ENCODE measurements at regions not wholly inside any gene's neighbourhood (a gene's known extent, or its start where the extent isn't known, plus 50 kb on each side); places are given as distances from the start of the nearest gene placed in this dataset.
"Not testable (repeated sequence)": the region's sequence is repeated elsewhere in the genome, so short reads cannot be mapped to it uniquely, and the experiment has no call there.

DNA sequence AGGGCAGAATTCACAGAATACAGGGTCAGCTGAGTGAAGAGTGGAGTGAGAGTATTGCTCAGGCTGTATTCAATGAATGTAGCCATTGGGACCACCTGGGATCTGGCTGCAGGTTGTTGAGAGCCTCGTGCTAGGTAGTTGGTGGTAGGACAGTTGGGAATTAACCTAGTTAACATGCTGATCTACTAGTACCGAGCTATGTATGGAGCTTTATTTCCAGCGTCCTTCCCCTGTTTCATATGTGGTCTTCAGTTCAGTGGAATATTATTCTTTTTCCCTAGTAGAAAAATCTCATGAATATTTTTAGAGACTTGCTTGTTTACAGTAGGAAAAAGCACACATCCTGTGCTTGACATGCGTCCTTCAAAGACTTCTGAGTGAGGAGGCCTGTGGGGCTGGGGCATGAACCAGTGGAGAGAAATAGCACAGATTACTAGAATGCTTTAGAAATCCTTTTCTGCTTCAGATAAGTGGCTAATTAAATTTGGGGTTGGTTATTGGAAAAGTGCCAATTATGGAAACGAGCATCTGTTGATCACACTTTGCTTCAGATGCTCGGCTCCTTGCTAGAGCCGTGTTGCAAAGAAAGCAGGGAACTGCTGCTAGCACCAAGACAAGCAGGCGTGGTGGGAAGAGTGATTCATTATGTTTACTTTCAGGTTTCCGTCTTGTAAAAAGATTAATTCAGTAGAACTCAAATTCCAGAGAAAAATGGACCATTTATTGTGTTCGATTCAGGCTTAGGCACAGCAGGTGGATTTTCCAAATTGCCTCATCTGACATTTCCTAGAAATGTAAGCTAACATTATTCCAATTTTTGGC lies 53.6 kb downstream of the ARF6 start:
- DNase-seq, result peak; percentile 6

DNA sequence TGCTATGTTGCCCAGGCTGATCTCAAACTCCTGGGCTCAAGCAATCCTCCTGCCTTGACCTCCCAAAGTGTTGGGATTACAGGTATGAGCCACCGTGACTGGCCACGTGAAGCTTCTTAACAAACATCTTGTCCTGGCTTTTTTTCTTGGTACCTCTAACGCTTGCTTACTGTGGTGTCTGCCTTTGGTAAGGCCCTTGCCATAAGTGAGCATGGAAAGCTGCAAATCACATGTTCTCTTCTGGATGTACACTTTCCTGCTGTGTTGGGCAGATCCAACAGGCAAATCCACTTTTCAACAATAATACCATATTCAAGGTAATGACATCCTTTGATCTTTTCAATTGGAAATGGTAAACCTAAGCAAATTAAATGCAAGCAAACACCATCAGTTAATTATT lies 54.6 kb downstream of the ARF6 start:
- DNase-seq, result no peak

DNA sequence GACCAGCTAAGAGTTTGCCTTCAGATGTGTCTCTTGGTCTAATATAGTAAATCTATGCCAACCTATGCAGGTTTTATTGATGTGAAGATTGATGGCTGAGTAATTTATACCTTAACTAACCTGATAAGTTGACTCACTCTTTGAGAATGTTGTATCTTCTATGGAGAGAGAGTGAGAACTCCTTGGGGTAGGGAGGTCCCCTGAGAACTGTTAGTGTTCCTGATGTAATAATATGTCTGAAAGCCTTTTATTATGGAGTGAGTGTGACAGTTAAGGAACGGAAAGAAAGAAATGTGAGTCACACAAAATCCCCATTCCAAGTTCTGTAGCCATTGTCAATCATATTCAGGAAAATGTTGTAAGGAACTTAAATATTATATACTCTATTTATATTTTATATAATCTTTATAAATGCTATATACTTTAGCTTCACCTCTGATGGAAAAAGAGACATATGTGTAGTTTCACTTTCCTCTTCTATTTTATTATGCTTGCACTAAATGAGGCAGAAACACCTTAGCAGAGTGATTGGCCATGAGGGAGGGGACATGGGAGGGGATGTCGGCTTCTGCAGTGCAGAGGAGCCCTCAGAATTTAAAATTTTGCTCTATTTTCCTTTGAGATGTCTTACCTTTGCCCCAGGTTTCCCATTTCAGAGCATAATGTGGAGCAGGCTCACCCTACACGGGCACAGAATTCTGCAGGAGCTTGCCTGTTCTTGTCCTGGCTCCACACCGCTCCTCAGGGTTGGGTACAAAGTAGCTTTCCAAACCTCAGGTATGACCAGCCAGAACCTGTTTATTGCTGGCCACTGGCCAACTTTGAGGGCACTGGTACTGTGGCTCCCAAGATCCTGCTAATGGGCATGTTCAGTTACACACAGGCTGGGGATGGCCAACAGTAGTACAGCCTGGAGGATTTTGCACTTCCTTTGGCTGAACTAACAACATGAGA lies 57.7 kb downstream of the ARF6 start:
- DNase-seq, result no peak

DNA sequence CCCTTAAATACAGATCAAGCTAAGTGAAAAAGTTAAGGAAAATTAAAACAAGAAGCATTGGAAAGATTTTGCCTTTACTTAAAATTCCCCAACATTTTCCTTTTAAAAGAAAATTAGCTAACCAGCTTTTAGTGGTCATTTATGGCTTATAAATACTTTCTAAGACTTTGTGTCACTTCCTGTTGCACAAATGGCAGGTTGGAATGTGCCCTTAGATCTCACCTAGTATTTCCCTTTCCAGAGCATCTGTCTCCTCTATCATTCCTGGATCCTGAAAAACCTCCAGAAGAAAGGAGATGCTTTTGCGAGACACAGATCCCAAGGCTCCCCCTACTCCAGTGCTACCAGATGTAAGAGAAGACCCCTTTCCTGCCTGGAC lies 58.3 kb downstream of the ARF6 start:
- DNase-seq, result no peak

DNA sequence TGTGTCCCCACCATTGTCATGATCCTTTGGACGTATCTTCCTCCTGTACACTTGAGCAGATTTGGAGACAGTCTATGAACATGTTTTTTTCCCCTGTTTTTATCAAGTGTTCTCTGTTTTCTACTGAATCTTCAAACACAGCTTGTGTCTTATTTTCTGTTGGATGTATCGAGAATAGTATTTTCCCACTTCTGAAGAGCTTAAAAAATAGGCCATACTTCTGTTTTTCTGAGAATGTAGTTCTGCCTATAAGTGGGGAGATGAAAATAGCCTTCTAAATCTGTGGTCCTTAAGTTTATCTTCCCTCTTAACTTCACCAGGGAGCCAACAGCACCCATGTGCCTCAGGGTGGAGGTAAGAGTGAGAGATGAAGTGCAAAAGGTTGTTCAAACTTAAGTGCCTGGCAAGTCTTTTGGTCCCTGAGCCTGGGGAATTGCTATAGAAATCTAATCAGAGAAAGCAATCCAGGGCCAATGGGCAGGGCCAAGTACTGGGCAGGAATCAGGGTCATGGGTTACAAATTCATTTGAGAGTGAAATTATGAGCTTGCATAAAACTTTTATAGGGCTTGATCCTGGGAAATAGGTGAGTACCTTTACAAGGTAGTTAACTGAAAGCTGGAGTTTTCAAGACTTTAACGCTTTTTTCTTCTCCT lies 58.9 kb downstream of the ARF6 start:
- DNase-seq, result no peak

DNA sequence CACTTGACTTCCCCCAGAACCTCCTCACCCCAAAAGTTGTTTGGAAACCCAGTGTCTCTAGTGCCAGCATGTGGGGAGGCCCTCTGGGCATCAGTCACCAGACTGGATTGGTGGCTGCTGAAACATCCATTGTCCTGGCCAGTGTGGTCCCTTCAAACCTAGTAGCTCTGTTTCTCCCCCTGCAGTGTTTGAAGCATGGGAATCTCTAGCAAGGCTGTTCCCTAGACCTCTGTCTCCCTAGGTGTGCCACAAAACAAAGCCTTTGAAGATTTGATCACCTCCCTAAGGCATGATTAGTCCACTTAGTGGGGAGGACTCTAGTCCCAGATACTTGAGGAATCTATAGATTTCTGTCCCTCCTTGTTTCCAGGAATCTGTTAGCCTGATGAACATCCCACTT lies 60.3 kb downstream of the ARF6 start:
- no peak for DNase-seq

DNA sequence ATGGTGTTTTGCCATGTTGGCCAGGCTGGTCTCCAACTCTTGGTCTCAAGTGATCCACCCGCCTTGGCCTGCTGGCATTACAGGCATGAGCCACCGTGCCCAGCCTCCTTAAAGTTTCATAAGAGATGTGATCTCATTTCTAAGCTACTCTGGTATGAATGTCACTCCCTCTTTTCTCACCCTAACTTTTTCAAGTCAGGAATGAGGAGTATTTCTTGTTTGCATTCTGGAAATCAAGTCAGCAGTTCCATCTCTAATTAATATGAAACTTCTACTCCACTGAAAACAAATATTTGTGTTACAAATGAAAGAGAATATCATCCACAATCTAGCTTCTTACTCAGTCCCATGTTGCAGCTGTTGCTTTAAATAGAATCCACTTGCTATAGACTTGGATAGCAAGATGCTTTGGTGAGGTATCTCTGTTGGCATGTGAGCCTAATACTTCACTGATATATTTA lies 61.3 kb downstream of the ARF6 start:
- no peak for DNase-seq

DNA sequence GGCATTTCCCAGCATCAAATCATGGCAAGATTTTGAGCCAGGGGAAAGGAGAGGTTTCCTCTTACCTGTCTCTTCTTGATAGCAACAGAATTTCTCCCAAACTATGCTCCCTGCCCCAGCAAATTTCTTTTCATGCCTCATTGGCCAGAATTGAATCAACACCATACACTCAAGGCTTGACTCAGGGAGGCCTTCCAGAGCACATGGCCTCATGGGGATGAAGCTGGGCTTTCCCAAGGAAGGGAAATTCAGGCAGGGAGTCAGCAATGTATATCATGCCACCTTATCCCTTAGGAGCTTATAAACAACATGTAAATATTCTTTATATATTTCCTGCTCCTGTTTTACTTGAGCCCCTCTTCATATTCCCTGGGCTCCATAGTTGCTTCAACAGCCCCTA lies 62.1 kb downstream of the ARF6 start:
- DNase-seq, result no peak

DNA sequence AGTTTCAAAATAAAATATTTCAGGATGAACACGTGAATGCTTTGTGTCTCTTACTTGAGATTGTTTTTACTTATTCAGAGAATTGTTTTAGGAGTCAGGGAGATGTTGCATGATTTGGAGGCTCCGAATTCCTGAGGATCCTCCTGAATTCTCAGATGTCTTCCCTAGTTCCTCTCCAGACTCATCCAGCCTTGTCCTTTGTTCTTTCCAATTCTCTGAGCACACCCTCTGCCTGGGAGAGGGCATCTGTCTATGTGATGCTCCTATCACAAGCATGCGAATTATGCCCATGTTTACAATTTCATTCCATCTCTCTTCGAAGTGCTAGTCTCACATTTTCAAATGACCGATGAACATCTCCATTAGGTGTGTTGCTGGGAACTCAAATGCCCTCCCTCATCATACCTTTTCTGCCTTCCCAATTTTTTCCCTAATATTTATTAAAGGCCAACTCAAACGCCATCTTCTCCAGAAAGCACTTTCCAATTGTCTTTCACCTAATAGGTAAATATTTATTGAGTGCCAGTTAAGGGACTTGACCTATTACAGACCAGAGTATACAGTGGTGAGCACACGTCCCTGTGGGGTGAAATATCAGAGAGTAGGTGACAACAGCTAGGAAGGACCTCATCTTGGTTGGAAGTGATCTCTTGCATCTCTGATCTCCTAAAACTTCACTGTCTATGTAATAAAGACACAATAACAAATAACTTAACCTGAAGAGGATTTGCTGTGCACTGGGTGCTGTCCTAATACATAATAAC lies 64.4 kb downstream of the ARF6 start:
- DNase-seq, result no peak

DNA sequence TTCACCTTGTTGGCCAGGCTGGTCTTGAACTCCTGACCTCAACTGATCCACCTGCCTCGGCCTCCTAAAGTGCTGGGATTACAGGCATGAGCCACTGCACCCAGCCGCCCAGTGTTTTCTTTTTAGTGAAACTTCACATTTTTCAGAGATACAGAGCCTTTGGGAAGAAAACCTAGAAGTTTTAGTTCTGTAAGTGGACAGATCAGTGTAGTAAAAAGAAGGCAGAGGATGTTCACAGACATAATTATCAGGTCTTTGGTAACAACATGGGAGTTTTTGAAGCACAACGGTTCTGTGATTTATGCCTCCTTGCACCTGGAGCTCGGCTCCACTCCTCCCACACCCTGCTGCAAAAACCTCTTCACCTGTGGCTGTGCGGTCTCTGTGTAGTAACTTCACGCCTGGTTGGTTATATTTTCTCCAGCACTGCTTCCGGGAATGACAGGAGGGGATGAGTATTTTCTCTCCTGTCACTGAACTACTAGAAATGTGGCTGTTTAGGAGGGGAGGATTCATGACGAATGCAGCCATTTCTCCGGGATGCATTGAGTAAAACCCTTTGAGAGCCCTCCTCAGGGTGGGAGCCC lies 67.0 kb downstream of the ARF6 start:
- DNase-seq, result no peak

DNA sequence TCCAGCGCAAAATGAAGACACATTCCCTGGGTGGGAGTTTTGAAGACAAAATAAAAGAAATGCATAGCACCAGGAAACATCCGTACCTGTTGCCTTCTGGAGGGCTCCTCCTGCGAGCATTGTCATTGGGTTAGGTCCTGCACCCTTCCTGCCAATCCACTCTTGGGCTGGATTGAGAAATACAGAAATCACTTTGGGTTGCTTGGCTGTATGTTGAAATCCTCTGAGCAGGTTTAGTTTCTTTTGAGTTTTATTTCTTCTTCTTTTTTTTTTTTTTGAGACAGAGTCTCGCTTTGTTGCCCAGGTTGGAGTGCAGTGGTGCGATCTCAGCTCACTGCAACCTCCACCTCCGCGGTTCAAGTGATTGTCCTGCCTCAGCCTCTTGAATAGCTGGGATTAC lies 67.6 kb downstream of the ARF6 start:
- DNase-seq, result no peak

DNA sequence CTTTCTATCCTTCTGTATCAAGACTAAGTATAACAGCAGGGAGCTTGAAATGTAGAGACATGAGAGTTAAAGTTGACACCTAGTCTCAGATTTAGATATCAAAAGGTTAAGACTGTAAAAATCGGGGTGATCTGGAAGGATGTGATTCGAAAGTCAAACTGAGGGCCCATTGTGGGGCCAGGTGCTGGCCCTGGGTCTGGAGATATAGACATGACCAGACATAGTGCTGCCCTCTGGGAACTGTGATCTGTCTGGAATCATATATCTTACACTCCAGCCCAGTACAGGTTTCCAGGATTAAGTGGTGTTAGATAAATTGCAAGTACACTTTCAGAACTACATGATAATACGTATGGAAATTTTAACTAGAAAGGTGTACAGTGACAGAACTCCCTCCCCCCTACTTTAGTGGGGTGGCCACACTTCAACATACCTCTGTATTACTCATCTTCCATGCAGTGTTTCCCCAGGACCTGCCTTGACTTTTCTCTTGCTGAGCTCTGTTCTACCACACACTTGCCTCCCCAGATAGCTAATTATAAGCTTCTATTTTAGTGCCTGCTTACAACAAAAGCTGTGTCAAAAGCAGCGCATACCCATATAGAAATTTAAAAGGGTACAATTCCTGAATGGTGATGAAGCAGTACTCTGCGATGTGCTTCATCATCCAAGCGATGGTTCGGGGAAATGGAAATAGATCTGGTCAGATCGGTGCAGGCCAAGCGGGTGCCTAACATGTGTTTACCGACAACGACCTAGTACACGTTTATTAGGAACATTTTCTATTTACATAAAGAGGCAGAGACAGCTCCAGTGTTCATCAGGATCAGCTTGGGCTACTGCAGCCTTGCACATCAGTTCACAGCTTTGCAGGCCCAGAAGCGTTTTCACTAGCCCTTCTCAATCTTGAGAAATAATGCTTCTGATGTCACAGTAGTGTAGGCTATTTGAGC lies 68.7 kb downstream of the ARF6 start:
- no peak for DNase-seq

DNA sequence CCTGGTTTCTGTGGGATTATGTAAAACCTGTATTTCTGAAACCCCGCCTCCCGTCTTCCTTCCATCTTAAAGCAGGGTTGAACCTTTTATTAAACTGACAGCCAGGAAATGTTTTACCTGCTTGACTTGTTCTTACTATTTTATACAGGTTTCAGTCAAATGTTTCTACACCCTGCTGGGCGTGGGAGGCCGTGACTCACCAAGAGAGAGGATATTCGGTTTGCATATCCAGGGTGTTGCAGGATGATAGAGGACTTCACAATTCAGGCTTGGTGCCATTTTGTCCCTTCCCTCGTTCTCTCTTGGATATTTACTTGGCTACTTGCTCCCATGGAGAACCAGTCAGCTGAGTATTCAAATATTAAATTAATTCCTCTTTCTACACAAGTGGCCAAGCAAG lies 69.7 kb downstream of the ARF6 start:
- DNase-seq, result no peak

DNA sequence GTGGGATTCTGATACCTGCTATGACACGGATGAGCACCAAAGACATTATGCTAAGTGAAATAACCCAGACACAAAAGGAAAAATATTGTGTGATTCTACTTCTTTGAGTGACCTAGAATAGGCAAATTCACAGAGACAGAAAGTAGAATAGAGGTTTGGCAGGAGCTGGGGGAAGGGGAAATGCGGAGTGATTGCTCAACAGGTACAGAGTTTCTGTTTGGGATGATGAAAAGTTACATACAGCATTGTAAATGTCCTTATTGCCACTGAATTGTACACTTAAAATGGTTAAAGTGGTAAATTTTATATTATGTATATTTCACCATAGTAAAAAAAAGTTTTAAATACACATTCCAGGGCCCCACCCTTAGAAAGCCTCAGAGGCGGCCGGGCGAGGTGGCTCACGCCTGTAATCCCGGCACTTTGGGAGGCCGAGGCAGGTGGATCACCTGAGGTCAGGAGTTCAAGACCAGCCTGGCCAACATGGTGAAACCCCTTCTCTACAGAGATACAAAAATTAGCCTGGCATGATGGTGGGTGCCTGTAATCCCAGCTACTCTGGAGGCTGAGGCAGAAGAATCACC lies 72.3 kb downstream of the ARF6 start:
- DNase-seq, result not testable (repeated sequence)

DNA sequence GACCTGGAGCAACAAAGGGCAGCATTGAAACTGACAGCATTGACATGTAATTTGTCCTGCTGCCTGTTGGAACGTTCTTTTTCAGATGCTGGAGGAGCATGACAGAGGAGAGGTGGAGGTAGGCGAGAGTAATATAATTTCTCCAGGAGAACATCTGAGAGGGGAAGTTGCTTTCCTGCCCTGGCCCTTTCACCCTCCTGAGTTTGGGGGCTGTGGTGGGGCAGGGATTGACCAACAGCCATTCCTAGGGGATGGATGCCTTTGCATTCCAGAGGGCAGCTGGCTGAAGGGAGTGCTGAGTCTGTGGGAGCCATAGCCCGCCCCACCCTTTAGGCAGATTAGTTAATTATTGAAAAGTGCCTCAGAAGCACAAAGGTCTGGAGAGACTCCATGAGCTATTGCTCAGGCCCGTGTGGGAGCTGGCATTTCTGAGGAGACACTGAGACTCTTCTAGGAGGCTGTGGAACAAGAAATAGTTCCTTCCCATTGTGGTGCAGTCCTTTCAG lies 73.5 kb downstream of the ARF6 start:
- no peak for DNase-seq

DNA sequence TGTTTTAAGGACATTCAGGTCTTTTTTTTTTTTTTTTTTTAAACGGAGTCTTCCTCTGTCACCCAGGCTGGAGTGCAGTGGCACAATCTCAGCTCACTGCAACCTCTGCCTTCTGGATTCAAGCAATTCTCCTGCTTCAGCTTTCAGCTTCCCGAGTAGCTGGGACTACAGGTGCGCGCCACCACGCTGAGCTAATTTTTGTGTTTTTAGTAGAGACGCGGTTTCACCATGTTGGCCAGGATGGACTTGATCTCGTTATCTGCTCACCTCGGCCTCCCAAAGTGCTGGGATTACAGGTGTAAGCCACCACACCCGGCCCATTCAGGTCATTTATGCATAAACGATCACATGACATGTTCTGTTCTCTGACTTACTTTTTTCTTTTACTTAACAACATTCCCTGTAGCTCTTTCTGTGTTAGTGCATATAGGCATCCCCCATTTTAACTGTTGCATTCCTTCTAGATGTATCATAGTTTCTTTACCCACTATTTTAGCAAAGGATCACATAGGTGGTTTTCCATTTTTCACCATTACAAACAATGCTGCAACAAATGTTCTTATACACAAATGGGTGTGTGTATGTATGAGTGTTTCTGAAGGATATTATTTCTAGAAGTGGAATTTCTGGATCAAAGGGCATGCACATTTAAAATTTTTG lies 74.2 kb downstream of the ARF6 start:
- no peak for DNase-seq

DNA sequence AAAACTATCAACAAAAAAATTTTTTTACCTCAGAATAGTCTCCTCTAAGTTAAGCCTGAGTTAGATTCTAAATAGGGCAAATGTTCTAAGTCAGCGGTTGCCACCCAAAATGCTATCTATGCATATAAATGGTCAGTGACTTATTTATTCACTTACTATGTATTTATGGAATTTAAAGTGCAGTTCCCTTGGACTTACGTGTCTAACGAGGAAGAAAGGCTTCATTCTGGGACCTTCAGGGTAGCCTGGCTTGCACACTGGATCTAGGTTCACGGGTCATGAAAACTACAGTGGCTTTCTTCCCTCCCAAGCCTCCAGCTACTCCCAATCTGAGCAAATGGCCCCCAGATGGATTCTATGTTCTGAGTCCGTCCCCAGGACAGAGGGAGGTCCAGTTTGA lies 77.1 kb downstream of the ARF6 start:
- no peak for DNase-seq

DNA sequence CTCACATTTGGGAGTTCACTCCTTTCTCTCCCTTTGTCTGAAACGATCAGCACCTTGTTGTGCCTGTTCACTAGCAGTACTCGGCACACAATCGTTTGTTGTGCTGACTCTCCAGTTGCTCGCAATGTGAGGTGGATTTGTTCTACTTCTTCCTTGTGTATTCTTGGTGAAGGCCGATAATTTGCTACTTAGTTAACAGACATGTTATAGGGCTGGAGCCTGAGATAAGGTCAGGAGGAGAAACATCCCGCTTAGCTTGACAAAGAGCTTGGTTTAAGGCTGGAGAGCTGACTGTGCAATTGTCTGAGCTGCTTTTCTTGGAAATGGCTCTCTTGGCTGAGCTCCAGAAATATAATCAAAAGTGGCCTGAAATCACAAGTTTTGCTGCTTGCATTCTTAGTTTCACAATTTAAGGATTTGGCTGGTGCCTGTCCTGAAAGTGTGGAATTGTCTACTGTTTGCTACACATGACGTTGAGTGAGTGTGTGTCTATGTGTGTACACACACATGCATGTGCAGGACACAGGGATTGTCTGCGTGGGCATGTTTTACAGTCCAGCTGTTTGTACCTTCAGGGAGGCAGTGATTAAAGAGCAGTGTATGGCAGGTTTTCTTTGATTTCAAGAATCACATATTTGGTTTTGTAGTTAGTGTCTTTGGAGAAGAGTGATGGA lies 77.7 kb downstream of the ARF6 start:
- no peak for DNase-seq
